GM23338 (cell line): ENCODE measurements at regions not wholly inside any gene's neighbourhood (a gene's known extent, or its start where the extent isn't known, plus 50 kb on each side); places are given as distances from the start of the nearest gene placed in this dataset.

Experiments
- ATAC-seq: fragments of 200-7000 bp; cut with Tn5 transposase; 3 replicates; pipeline ENCODE4 v1.9.1; 2020
- DNase-seq: peaks from one replicate; pipeline ENCODE4 v3.0.0-alpha.2; 2015; ENCODE audit warnings: low spot score
- H2AFZ ChIP-seq: fragments of 200-600 bp; sonication (generic); 2 replicates; pipeline ENCODE4 v1.8.0; 2016; ENCODE audit warnings: antibody characterized with exemption, mild to moderate bottlenecking, moderate library complexity
- H3F3A ChIP-seq: fragments of 200-600 bp; sonication (generic); replicated peaks from 2 replicates; pipeline ENCODE4 v1.8.0; 2017; ENCODE audit warnings: antibody characterized with exemption, mixed run types, low read depth
- H3K27ac ChIP-seq: fragments of 200-600 bp; sonication (generic); 2 replicates; pipeline ENCODE4 v1.6.1; 2016; ENCODE audit warnings: low read depth
- H3K27me3 ChIP-seq: fragments of 200-600 bp; sonication (generic); 2 replicates; pipeline ENCODE4 v1.8.0; 2016; ENCODE audit warnings: mild to moderate bottlenecking, mixed run types, moderate library complexity; ENCODE audit not compliant: insufficient read depth
- H3K36me3 ChIP-seq: fragments of 200-600 bp; sonication (generic); 2 replicates; pipeline ENCODE4 v1.8.0; 2016; ENCODE audit warnings: mild to moderate bottlenecking; ENCODE audit not compliant: insufficient read depth
- H3K4me1 ChIP-seq: fragments of 200-600 bp; sonication (generic); 2 replicates; pipeline ENCODE4 v1.8.0; 2016; ENCODE audit warnings: mild to moderate bottlenecking, moderate library complexity; ENCODE audit not compliant: insufficient read depth
- H3K4me2 ChIP-seq: fragments of 200-600 bp; sonication (generic); 2 replicates; pipeline ENCODE4 v1.7.1; 2017; ENCODE audit warnings: mixed run types
- H3K4me3 ChIP-seq: fragments of 200-600 bp; sonication (generic); 2 replicates; pipeline ENCODE4 v1.6.1; 2016; ENCODE audit warnings: mixed run types
- H3K79me2 ChIP-seq: fragments of 200-600 bp; sonication (generic); replicated peaks from 2 replicates; pipeline ENCODE4 v1.8.0; 2017; ENCODE audit warnings: mild to moderate bottlenecking; ENCODE audit not compliant: insufficient read depth
- H3K9me2 ChIP-seq: fragments of 200-600 bp; sonication (generic); 2 replicates; pipeline ENCODE4 v1.8.0; 2017; ENCODE audit not compliant: insufficient read depth
- H4K20me1 ChIP-seq: fragments of 200-600 bp; sonication (generic); replicated peaks from 2 replicates; pipeline ENCODE4 v1.8.0; 2017; ENCODE audit warnings: mild to moderate bottlenecking; ENCODE audit not compliant: insufficient read depth
- H3K27ac Mint-ChIP-seq: 2 replicates; pipeline ENCODE4 v1.8.0; 2020; ENCODE audit warnings: inconsistent platforms, mild to moderate bottlenecking, moderate library complexity, mixed read lengths
- H3K27me3 Mint-ChIP-seq: 3 replicates; pipeline ENCODE4 v1.8.0; 2022; ENCODE audit warnings: low read depth, mild to moderate bottlenecking, moderate library complexity, mixed read lengths, inconsistent platforms; ENCODE audit not compliant: insufficient read depth, poor library complexity
- H3K36me3 Mint-ChIP-seq: 3 replicates; pipeline ENCODE4 v1.8.0; 2021; ENCODE audit warnings: low read depth, mild to moderate bottlenecking, inconsistent platforms, moderate library complexity, mixed read lengths
- H3K4me1 Mint-ChIP-seq: 3 replicates; pipeline ENCODE4 v1.8.0; 2020; ENCODE audit warnings: mild to moderate bottlenecking, inconsistent platforms, mixed read lengths
- H3K4me3 Mint-ChIP-seq: 3 replicates; pipeline ENCODE4 v1.8.0; 2021; ENCODE audit warnings: moderate library complexity, mild to moderate bottlenecking, inconsistent platforms, mixed read lengths
- H3K9me3 Mint-ChIP-seq: 3 replicates; pipeline ENCODE4 v1.8.0; 2020; ENCODE audit warnings: moderate library complexity, mild to moderate bottlenecking, inconsistent platforms, mixed read lengths
- CREB1 ChIP-seq: fragments of 250-450 bp; sonication (Bioruptor Pico); IDR thresholded peaks from 2 replicates; pipeline ENCODE4 v1.5.0; 2020; ENCODE audit warnings: low read depth, mild to moderate bottlenecking, moderate library complexity
- CTCF ChIP-seq, 2 experiments: fragments of 200-600 bp in 1 of 2; sonication (generic) in 1 of 2; conservative IDR thresholded peaks; 2 replicates each; pipeline versions ENCODE4 v1.5.1 to v1.6.1; 2016 to 2017; ENCODE audit warnings: antibody characterized with exemption in 2 of 2, low read depth in 2 of 2, mild to moderate bottlenecking in 2 of 2, moderate library complexity in 1 of 2
- ETS1 ChIP-seq: IDR thresholded peaks from 2 replicates; pipeline ENCODE4 v1.6.1; 2016; ENCODE audit warnings: antibody characterized with exemption
- EZH2 ChIP-seq: fragments of 200-600 bp; sonication (generic); IDR thresholded peaks from one replicate; pipeline ENCODE4 v1.8.0; 2017; ENCODE audit warnings: antibody characterized with exemption, mild to moderate bottlenecking, low read depth; ENCODE audit not compliant: unreplicated experiment
- JUNB ChIP-seq: IDR thresholded peaks from one replicate; pipeline ENCODE4 v1.6.1; 2016; ENCODE audit warnings: antibody characterized with exemption; ENCODE audit not compliant: unreplicated experiment
- NANOG ChIP-seq: IDR thresholded peaks from 2 replicates; pipeline ENCODE4 v1.6.1; 2016; ENCODE audit warnings: antibody characterized with exemption, borderline replicate concordance
- POLR2AphosphoS5 ChIP-seq: IDR thresholded peaks from 2 replicates; pipeline ENCODE4 v1.6.1; 2016; ENCODE audit warnings: antibody characterized with exemption, low read depth
- STAT1 ChIP-seq: IDR thresholded peaks from one replicate; pipeline ENCODE4 v1.6.1; 2016; ENCODE audit warnings: antibody characterized with exemption; ENCODE audit not compliant: unreplicated experiment
- ZNF114 ChIP-seq: fragments of 250-450 bp; sonication (Bioruptor Pico); IDR thresholded peaks from 2 replicates; pipeline ENCODE4 v1.5.0; 2020; ENCODE audit warnings: mild to moderate bottlenecking, moderate library complexity
- ZNF331 ChIP-seq: fragments of 250-450 bp; sonication (Bioruptor Pico); IDR thresholded peaks from 2 replicates; pipeline ENCODE4 v1.5.0; 2020; ENCODE audit warnings: low read depth, mild to moderate bottlenecking, moderate library complexity
- ZNF462 ChIP-seq: fragments of 250-450 bp; sonication (Bioruptor Pico); IDR thresholded peaks from 2 replicates; pipeline ENCODE4 v1.5.0; 2020; ENCODE audit warnings: mild to moderate bottlenecking, moderate library complexity

- TF ChIP-seq ZNF331 (CRISPR knock-in tag), result no peak
- no peak for TF ChIP-seq ETS1
- TF ChIP-seq CREB1 (CRISPR knock-in tag), result no peak
- no peak for TF ChIP-seq EZH2
- no peak for TF ChIP-seq NANOG
- TF ChIP-seq POLR2AphosphoS5, result no peak
- no peak for TF ChIP-seq STAT1
- TF ChIP-seq CTCF (conservative IDR thresholded peaks at IDR 0.05; ENCODE audit: low read depth in 2 of 2), result no peak
Observed at GRCh38 chr13:33730619-33731018, 87.3 kb upstream of the RFC3 start (continued).

- no peak overlapping the region for H3K4me3 Mint-ChIP-seq
- Histone ChIP-seq H3K27ac (no peak overlapping the region), H3K79me2 (no peaks in the 10 kb centered on the region), H3K4me1 (no peaks in the 10 kb centered on the region), H3K4me3 (no peak overlapping the region), H2AFZ (peak overlapping the region; percentile 83), H3K4me2 (no peak overlapping the region), H3K36me3 (0 out of 2 replicates have a peak, but pooled peaks cover 3% of the 10 kb centered on the region), H3K9me2 (no peaks in the 10 kb centered on the region; the same call in 1 of the 2 replicates), H3K27me3 (no peaks in the 10 kb centered on the region), H4K20me1 (no peaks in the 10 kb centered on the region), H3F3A (no peaks in the 10 kb centered on the region)
- peaks cover 3% of the 10 kb centered on the region; the same call in 1 of the 3 replicates for H3K4me1 Mint-ChIP-seq
- DNase-seq (no peak), ATAC-seq (no peak)
- H3K27ac Mint-ChIP-seq, result no peak overlapping the region
- H3K27me3 Mint-ChIP-seq, result no peaks in the 10 kb centered on the region
- no peaks in the 10 kb centered on the region; the same call in 1 of the 3 replicates for H3K9me3 Mint-ChIP-seq
- H3K36me3 Mint-ChIP-seq, result no peaks in the 10 kb centered on the region
- TF ChIP-seq CREB1 (CRISPR knock-in tag) (no peak), CTCF (conservative IDR thresholded peaks at IDR 0.05; ENCODE audit: low read depth in 2 of 2) (no peak), STAT1 (no peak), ETS1 (no peak), JUNB (no peak), ZNF114 (CRISPR knock-in tag) (no peak), ZNF462 (CRISPR knock-in tag) (no peak)
Observed at GRCh38 chr13:33735276-33735675, 82.7 kb upstream of the RFC3 start.
